ENCODE measurements at regions not wholly inside any gene's neighbourhood (a gene's known extent, or its start where the extent isn't known, plus 50 kb on each side); places are given as distances from the start of the nearest gene placed in this dataset.
A peak's percentile ranks its signal among the peaks of the same experiment; 100 is the strongest.

DNA sequence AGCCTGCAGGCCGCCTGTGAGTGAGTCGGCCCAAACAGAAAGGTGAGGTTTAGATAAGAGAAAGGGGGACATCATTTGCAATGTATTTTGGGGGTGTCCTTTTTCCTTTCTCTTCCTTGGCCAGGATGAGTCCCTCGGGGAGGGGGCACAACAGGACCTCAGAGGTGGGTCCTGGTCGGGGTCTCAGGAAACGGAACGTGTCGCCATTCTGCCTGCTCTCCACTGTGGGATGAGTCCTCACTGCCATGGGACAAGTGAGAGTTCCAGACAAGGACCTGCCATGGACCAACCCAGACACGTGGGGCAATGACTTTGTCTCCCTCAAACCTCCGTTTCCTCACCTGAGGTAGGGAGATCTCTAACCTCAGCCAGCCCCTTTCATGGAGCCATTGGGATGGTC, 67.9 kb upstream of the TAF1B start:
- ATAC-seq (no peak), DNase-seq (peak; percentile 21)
- no peak for TF ChIP-seq CTCF (IDR thresholded peaks at IDR 0.05)

GRCh38 chr2:9775999-9776712, 67.1 kb upstream of the TAF1B start:
- Histone ChIP-seq H3K27me3 (ENCODE audit: low read depth) (no peaks in the 10 kb centered on the region), H3K36me3 (no peaks in the 10 kb centered on the region), H3K9me3 (no peaks in the 10 kb centered on the region), H3K4me3 (no peak overlapping the region), H3K27ac (no peak overlapping the region), H3K4me1 (peaks cover 15% of the 10 kb centered on the region)
- no peak for TF ChIP-seq CTCF (IDR thresholded peaks at IDR 0.05)
- no peak for ATAC-seq
- intact Hi-C loops (cut with DNase I), result no loop called here
- peak; percentile 29 for DNase-seq

More for the DNA sequence above, 67.9 kb upstream of the TAF1B start:
- Histone ChIP-seq H3K4me3 (no peak overlapping the region), H3K27me3 (ENCODE audit: low read depth) (no peaks in the 10 kb centered on the region), H3K4me1 (peaks cover 23% of the 10 kb centered on the region), H3K9me3 (no peaks in the 10 kb centered on the region), H3K36me3 (no peaks in the 10 kb centered on the region), H3K27ac (no peak overlapping the region)
- intact Hi-C loops (cut with DNase I), result no loop called here

DNA sequence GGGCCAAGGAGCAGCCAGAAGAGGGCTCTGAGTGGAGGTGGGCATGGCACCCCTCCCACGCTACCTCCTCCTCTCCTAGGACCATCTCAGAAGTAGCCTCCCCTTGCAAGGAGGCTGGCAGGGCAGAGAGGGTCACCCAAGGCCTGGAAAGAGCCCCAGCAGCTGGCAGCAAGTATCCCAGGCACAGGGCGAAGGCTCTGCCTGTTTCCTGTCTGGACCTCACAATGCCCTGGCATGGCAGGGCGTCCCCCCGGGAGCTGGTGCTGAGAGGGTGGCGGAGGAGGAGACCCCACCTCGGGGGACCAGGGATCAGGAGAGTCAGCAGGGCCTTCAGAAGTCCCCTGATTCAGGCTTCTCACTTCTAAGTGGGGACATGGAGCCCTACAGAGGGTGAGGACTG, 66.2 kb upstream of the TAF1B start:
- intact Hi-C loops (cut with DNase I), result no loop called here
- Histone ChIP-seq H3K4me3 (no peak overlapping the region), H3K36me3 (no peaks in the 10 kb centered on the region), H3K4me1 (peaks cover 5% of the 10 kb centered on the region), H3K27ac (no peak overlapping the region), H3K9me3 (no peaks in the 10 kb centered on the region), H3K27me3 (ENCODE audit: low read depth) (no peaks in the 10 kb centered on the region)
- ATAC-seq (no peak), DNase-seq (peak; percentile 25)
- TF ChIP-seq CTCF (IDR thresholded peaks at IDR 0.05), result no peak

DNA sequence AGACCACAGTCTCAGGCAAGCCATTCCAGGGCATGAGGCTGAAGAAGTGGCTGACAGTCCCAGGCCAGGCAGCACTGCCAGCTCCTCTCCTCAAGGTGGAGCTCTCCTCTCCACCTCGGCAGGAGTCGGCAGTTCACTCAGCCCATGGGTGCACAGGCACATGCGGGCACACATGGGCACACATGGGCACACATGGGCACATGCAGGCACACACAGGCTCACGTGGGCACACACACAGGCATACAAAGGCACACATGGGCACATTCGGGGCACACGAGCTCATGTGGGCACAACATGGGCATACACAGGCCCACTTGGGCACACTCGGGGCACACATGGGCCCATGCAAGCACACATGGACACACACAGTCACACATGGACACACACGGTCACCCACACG, 65.3 kb upstream of the TAF1B start:
- no peaks in the 10 kb centered on the region for H3K9me3 ChIP-seq
- no peak overlapping the region for H3K27ac ChIP-seq
- no peaks in the 10 kb centered on the region for H3K27me3 ChIP-seq (ENCODE audit: low read depth)
- DNase-seq, result peak; percentile 52
- peak; percentile 29 for TF ChIP-seq CTCF (IDR thresholded peaks at IDR 0.05)
- no peak for ATAC-seq
- H3K4me3 ChIP-seq, result no peak overlapping the region
- no peaks in the 10 kb centered on the region for H3K36me3 ChIP-seq
- H3K4me1 ChIP-seq, result no peaks in the 10 kb centered on the region
- intact Hi-C loops (cut with DNase I), result no loop called here

DNA sequence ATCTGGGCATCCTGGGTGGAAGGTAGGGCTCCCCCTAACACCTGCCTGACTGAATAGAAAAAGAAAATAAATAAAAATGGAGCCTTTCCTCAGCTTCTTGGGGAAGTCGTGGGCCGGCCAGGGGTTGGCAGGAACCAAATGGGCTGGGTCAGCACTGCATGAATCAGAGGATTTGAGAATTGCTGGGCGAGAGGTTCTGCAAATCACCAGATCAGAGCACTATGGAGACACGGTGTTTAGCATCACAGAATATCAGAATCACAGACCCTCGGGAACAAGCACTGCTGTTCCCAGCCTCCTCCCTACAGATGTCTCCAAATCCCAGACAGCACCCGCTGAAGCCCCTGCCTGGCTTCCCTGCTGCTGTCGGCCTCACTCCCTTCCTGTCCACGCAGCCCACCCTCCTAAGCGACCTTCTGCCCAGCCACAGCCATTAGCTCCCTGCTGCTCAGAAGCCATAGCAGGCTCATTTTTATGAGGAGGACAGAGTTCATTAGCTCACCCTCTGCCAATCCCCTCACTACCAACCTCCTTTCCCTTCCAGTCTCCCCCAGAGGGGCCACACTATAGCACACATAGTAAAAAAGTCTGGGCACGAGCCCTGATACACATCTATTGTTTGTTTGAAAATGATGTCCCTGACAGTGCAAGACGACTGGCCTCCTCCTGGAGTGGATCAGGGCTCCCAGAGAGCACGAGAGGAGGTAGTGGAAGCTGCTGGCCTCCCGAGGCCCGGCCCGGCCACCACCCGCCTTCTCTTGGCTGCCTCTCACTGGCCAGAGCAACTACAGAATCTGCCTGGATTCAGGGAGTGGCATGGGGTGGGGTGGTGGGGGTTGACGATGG, 64.6 kb upstream of the TAF1B start:
- DNase-seq (peak; percentile 40), ATAC-seq (no peak)
- Histone ChIP-seq H3K4me1 (no peaks in the 10 kb centered on the region), H3K27me3 (ENCODE audit: low read depth) (no peaks in the 10 kb centered on the region), H3K9me3 (no peaks in the 10 kb centered on the region), H3K4me3 (no peak overlapping the region), H3K27ac (no peak overlapping the region), H3K36me3 (no peaks in the 10 kb centered on the region)
- intact Hi-C loops (cut with DNase I), result no loop called here
- TF ChIP-seq CTCF (IDR thresholded peaks at IDR 0.05), result no peak
